GM12801 (cell line): ENCODE measurements at regions not wholly inside any gene's neighbourhood (a gene's known extent, or its start where the extent isn't known, plus 50 kb on each side); places are given as distances from the start of the nearest gene placed in this dataset.

Experiments
- TF ChIP-seq, protein P1 (sequence below): IDR thresholded peaks from one replicate; pipeline ENCODE4 v1.5.1; 2011; ENCODE audit warnings: control low read depth; ENCODE audit not compliant: insufficient read length; ENCODE audit errors: extremely low read depth

- TF ChIP-seq, protein P1, sequence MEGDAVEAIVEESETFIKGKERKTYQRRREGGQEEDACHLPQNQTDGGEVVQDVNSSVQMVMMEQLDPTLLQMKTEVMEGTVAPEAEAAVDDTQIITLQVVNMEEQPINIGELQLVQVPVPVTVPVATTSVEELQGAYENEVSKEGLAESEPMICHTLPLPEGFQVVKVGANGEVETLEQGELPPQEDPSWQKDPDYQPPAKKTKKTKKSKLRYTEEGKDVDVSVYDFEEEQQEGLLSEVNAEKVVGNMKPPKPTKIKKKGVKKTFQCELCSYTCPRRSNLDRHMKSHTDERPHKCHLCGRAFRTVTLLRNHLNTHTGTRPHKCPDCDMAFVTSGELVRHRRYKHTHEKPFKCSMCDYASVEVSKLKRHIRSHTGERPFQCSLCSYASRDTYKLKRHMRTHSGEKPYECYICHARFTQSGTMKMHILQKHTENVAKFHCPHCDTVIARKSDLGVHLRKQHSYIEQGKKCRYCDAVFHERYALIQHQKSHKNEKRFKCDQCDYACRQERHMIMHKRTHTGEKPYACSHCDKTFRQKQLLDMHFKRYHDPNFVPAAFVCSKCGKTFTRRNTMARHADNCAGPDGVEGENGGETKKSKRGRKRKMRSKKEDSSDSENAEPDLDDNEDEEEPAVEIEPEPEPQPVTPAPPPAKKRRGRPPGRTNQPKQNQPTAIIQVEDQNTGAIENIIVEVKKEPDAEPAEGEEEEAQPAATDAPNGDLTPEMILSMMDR = no peak
Observed at GRCh38 chr17:37801171-37801570, 56.3 kb upstream of the HNF1B start.

DNA sequence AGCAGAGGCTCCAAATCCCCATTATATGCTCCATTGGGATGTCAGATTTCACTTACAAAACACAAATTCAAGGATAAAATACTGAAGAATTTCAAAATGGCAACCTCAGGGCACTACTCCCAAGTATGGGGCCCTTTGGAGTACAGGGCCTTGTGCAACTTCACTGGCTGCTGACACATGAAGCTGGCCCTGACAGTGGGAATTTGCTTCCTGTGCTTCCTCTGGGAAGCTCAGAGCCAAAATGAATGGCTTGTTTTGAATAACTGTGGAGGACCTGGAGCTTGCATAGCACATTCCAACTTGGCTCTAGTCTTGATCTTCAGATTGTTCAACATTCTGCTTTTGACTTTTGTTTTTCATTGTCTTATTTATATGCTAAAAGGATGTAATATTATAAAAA, 52.3 kb upstream of the HNF1B start:
- TF ChIP-seq, protein P1 = no peak

DNA sequence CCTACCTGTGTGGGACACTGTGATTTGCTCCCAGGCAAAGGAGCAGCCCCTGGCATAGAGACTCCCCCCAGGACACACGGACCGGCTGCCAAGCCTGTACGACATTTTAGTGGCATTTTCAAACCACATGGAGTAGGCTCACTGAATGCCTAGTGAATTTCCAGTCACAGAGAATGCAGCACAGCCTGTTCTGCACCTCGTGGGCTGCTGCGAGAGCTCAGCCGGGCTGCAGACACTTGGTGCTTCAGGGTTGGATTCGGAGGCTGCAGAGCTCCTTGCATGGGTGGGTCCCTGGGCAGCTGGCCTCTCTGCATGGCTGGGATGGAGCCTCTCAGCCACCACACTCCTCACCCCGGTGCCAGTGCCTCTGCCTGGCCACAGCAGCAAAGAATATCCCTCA, 51.2 kb upstream of the HNF1B start:
- TF ChIP-seq, protein P1 = no peak
